C1 segment of cervical spinal cord (tissue), 14 donors: ENCODE measurements at regions not wholly inside any gene's neighbourhood (a gene's known extent, or its start where the extent isn't known, plus 50 kb on each side); places are given as distances from the start of the nearest gene placed in this dataset.
A peak's percentile ranks its signal among the peaks of the same experiment; 100 is the strongest.

Experiments
- DNase-seq, 14 donors: peaks; one replicate each; lab custom pipeline; 2025; lab: John Stamatoyannopoulos, UW

GRCh38 chr1:50295566-50295965 is 127.7 kb downstream of the DMRTA2 start:
- DNase-seq = peak in 3 of 14 donors; percentile 5 to 21 (median 13)

DNA sequence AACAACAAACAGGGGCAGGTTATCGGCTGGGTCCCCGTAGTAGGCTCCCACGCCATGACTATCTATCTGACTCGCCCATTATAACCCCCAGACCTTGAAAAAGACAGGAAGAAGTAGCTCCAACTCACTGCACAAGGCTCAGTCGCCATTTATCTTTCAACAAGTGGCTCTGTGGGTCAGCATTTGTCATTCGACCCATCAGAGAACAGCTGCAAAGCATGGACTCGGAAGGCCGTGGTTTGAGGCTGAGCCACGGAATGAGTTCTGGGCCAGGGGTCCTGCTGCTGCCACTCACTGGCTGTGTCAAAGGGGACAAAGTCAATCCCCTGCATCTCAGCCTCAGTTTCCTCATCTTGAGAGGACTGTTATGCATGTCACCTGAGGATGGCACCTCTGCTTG is 131.0 kb downstream of the DMRTA2 start:
- no peak for DNase-seq

DNA sequence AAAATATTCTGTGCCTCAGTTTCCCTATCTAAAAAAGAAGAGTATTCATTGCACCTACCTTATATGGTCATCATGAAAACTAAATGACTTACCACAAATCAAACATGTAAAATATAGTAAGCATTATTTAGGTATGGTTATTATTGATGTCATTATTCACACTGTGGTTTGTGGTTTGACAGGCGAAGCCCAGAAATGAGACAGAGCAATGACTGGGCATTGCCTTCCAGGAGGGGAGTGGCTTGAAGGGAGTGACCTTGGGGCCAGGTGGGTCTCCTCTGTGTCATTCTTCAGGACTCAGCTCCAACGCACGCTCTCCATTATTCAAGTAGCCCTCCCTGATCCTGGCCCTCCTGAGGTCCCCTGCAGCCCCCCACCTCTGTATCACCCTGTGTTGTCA is 133.7 kb downstream of the DMRTA2 start:
- DNase-seq = no peak

DNA sequence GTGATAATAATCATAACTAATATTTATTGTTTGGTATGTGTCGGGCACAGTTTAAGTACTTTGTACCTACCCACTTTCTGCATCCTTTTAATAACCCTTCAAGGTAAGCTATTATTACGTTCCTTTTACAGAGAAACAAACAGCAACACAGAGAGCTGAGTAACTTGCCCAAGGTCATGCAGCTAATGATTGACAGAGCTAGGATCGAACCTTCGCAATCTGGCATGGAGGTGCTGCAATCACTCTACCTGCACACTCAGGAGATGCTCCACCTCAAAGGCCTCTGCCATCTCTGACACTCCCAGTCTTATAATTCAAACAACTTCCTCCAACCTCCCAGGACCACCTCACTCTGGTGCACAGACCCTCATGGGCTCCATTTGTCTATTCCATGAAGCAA is 137.2 kb downstream of the DMRTA2 start:
- no peak for DNase-seq

- DNase-seq = no peak
Measured at GRCh38 chr1:50279622-50280330, 143.5 kb downstream of the DMRTA2 start.

- no peak for DNase-seq
Measured at GRCh38 chr1:50278961-50279360, 144.3 kb downstream of the DMRTA2 start.

GRCh38 chr1:50278410-50278809 is 144.8 kb downstream of the DMRTA2 start:
- DNase-seq = no peak

DNA sequence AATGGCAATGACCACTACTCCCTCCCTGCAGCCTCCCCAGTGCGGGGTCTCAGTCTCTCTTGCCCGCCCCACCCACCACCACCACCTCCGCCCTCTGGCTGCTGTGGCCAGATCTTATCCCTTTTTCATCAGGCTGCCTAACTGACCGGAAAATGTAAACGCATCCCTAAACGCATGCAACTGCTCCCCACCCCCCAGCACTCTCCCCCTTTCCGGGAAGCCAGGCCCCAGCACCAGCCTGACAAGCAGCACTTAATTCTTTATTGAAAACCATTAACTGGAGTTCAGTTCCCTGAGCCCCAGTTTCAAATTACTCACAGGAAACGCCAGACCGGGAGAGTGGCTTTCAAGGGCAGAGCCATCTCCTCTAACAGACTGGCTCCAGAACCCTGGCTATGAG is 147.7 kb downstream of the DMRTA2 start:
- no peak for DNase-seq

GRCh38 chr1:50272912-50273311 is 150.3 kb downstream of the DMRTA2 start:
- no peak for DNase-seq

GRCh38 chr1:50271968-50272578 is 151.2 kb downstream of the DMRTA2 start:
- peak in 2 of 14 donors; percentile 2 to 7 for DNase-seq

DNA sequence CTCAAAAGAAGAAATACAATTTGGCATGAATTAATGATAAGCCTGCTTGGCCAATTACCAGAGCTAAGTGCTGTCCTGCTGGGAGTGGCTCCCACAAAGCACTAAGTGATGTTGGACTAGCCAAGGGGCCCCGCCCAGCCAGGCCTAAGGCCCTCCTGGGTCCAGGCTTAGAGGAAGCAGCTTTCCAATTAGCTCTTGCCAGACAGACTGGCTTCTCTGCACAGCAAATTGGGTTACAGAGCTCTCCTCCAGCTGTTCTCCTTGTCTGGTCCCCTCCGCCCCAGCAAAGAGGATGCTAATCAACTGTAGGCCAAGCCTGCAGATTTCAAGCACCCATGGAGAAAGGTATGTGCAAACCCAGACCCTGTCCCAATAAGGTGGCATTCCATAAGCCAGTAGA is 151.9 kb downstream of the DMRTA2 start:
- no peak for DNase-seq

GRCh38 chr1:50270926-50271325 is 152.3 kb downstream of the DMRTA2 start:
- no peak for DNase-seq

- no peak for DNase-seq
Measured at GRCh38 chr1:50268049-50268448, 155.2 kb downstream of the DMRTA2 start.

DNA sequence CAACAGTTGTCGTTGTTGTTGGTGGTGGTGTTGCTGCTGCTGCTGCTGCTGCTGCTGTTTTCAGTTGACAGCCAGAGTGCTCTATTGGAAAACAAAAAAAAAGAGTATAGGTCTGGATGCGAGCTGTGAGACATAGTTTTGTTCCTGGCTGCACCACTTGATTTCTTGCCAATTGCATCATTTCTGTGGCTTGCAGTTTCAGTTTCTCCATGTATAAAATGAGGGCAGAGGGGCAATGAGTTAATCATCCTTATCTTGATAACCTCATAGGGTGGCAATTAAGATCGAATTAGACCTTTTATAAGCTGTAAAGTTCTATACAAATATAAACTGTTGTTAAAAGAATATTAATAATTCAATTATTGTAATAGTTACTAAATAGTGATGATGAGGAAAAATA is 156.7 kb downstream of the DMRTA2 start:
- no peak for DNase-seq

DNA sequence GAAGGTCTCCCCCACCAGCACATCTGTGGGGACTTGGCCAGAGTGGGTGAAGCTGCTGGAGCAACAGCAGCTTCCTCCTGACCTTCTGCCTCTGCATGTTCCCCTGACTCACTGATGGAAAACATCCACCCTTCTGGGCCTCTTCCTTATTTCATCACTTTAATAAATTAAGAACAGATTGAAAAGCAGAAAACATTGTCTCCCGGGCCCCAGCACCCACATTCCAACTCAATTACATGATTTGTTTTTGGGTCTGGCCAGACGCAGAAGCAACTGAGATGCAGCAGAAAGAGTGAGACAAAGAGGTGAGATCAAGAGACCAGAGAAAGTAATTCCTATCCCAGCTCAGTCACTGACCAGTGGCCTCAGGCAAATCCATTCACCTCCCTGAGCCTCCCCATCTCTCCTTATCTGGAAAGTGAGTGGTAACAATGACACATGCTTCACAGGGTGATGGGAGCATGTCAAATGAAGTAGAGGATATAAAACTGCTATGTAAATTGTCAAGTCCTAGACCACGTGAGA is 157.1 kb downstream of the ELAVL4 start:
- no peak for DNase-seq

DNA sequence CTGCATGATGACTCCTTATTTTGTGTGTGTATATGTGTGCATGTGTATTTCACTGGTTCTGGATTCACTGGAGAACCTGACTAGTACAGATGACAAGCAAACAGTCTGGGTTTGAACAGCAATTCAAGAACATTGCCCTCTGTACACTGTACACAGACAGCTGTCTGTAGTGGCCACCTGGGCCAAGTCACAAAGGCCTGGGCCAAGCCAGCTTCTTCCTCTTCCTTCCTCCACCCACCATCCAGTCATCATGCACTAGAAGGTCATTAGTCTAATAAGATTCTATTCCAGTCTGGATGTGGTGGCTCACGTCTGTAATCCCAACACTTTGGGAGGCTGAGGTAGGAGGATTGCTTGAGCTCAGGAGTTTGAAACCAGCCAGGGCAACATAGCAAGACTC is 155.9 kb downstream of the ELAVL4 start:
- DNase-seq = no peak

DNA sequence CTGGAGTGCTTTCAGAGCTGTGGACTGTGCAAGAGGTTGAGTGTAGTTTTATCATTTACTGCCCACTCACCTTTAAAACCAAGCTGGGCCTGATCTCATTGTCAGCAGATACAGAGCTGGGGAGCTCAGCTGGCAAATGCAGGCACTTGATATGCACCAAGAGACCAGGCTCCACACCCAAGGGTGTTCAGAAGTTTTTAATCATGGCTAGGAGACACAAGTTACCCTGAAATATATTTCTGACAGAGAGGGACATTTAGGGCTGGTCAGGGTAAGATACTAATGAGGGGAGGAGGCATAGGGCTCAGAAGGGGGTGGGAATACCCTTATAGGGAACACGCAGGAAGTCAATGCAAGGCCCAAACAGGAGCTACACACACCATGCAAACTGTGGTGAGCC is 153.7 kb downstream of the ELAVL4 start:
- no peak for DNase-seq

- DNase-seq = no peak
Measured at GRCh38 chr1:50261951-50262350, 153.2 kb downstream of the ELAVL4 start.

- DNase-seq = no peak
Measured at GRCh38 chr1:50257940-50258685, 149.4 kb downstream of the ELAVL4 start.

- DNase-seq = no peak
Measured at GRCh38 chr1:50257029-50257428, 148.3 kb downstream of the ELAVL4 start.
